Small intestine (tissue), 7 donors: ENCODE measurements at regions not wholly inside any gene's neighbourhood (a gene's known extent, or its start where the extent isn't known, plus 50 kb on each side); places are given as distances from the start of the nearest gene placed in this dataset.

ENCODE experiments used
- DNase-seq, 2 donors: peaks; one replicate each; pipeline versions ENCODE4 v3.0.0 to v3.0.0-alpha.2; 2013
- FAIRE-seq: peaks from 2 replicates; lab custom pipeline; 2012; peaks lifted over from hg19 to GRCh38; lab: Jason Lieb, UNC
- H3K27ac ChIP-seq, 3 donors: one replicate each; pipeline ENCODE4 v1.5.1; 2013; ENCODE audit warnings: low read length in 2 of 3, mild to moderate bottlenecking in 2 of 3, control low read depth in 1 of 3, inconsistent platforms in 1 of 3, low read depth in 1 of 3, moderate library complexity in 1 of 3
- H3K27me3 ChIP-seq, 3 donors: one replicate each; pipeline ENCODE4 v1.6.1; 2013; ENCODE audit warnings: low read length in 3 of 3, inconsistent platforms in 1 of 3; ENCODE audit not compliant: control insufficient read depth in 3 of 3, insufficient read depth in 3 of 3
- H3K36me3 ChIP-seq, 3 donors: one replicate each; pipeline ENCODE4 v1.6.1; 2013; ENCODE audit warnings: low read length in 3 of 3, inconsistent platforms in 1 of 3, low read depth in 1 of 3, mild to moderate bottlenecking in 1 of 3, moderate library complexity in 1 of 3; ENCODE audit not compliant: control insufficient read depth in 3 of 3, insufficient read depth in 2 of 3
- H3K4me1 ChIP-seq, 3 donors: one replicate each; pipeline ENCODE4 v1.6.1; 2013; ENCODE audit warnings: low read length in 2 of 3, inconsistent platforms in 1 of 3, low read depth in 1 of 3, mild to moderate bottlenecking in 1 of 3, moderate library complexity in 1 of 3; ENCODE audit not compliant: control insufficient read depth in 3 of 3, insufficient read depth in 2 of 3
- H3K4me3 ChIP-seq, 3 donors: one replicate each; pipeline ENCODE4 v1.5.1; 2013; ENCODE audit warnings: low read length in 3 of 3, control low read depth in 1 of 3, inconsistent platforms in 1 of 3, low read depth in 1 of 3, mild to moderate bottlenecking in 1 of 3, moderate library complexity in 1 of 3
- H3K9me3 ChIP-seq, 2 donors: one replicate each; pipeline ENCODE4 v1.6.1; 2013; ENCODE audit warnings: low read depth in 1 of 2, low read length in 1 of 2; ENCODE audit not compliant: control insufficient read depth in 2 of 2, insufficient read depth in 1 of 2
- WGBS, 3 donors: extraction: QIAGEN DNeasy Blood & Tissue Kit; methylation state at CpG; one replicate each; pipeline ENCODE4 v1.1.7; 2013; 5-methylcytosine and 5-hydroxymethylcytosine counted together
- donor health status: healthy with polysubstance abuse.
- donor health status: control.
- donor health status: control.
- donor health status: Bipolar disorder and iron deficiency.
- donor health status: healthy.

GRCh38 chr22:48889887-48890692, 937.6 kb downstream of the BRD1 start:
- WGBS, 3 donors: 74 to 78% (median 74%) methylated on average over 19 to 22 of the region's 22 CpGs
- FAIRE-seq (no peak), DNase-seq (no peak)
- Histone ChIP-seq H3K27ac (no peak overlapping the region), H3K36me3 (no peaks in the 10 kb centered on the region), H3K9me3 (no peaks in the 10 kb centered on the region), H3K27me3 (peaks cover 0 to 2% (median 0%) of the 10 kb centered on the region in 3 donors), H3K4me1 (no peaks in the 10 kb centered on the region), H3K4me3 (no peak overlapping the region)

- no peaks in the 10 kb centered on the region for H3K4me1 ChIP-seq
- no peak overlapping the region for H3K4me3 ChIP-seq
- 79 to 87% (median 82%) methylated on average over 14 of the region's 14 CpGs for WGBS, 3 donors
- peaks cover 0 to 2% (median 0%) of the 10 kb centered on the region in 3 donors for H3K27me3 ChIP-seq
- H3K36me3 ChIP-seq: no peaks in the 10 kb centered on the region
- DNase-seq (no peak), FAIRE-seq (no peak)
- no peaks in the 10 kb centered on the region for H3K9me3 ChIP-seq
- H3K27ac ChIP-seq: no peak overlapping the region
Observed at GRCh38 chr22:48889209-48889830, 938.4 kb downstream of the BRD1 start.

GRCh38 chr22:48888466-48889208, 939.0 kb downstream of the BRD1 start:
- Histone ChIP-seq H3K4me1 (no peaks in the 10 kb centered on the region), H3K4me3 (no peak overlapping the region), H3K36me3 (no peaks in the 10 kb centered on the region), H3K27ac (no peak overlapping the region), H3K27me3 (peaks cover 0 to 2% (median 0%) of the 10 kb centered on the region in 3 donors), H3K9me3 (no peaks in the 10 kb centered on the region)
- no peak for DNase-seq
- FAIRE-seq: no peak
- 83 to 86% (median 83%) methylated on average over 14 of the region's 14 CpGs for WGBS, 3 donors

- H3K27ac ChIP-seq: no peak overlapping the region
- no peak for FAIRE-seq
- H3K9me3 ChIP-seq: no peaks in the 10 kb centered on the region
- H3K27me3 ChIP-seq: peaks cover 0 to 2% (median 0%) of the 10 kb centered on the region in 3 donors
- H3K4me1 ChIP-seq: no peaks in the 10 kb centered on the region
- no peak overlapping the region for H3K4me3 ChIP-seq
- H3K36me3 ChIP-seq: no peaks in the 10 kb centered on the region
- WGBS, 3 donors: 81 to 89% (median 89%) methylated on average over 3 of the region's 3 CpGs
- no peak for DNase-seq
Observed at GRCh38 chr22:48887394-48888332, 940.0 kb downstream of the BRD1 start.

- no peaks in the 10 kb centered on the region for H3K36me3 ChIP-seq
- no peak for FAIRE-seq
- H3K4me1 ChIP-seq: no peaks in the 10 kb centered on the region
- peaks cover 0 to 2% (median 0%) of the 10 kb centered on the region in 3 donors for H3K27me3 ChIP-seq
- no peak overlapping the region for H3K27ac ChIP-seq
- no peaks in the 10 kb centered on the region for H3K9me3 ChIP-seq
- H3K4me3 ChIP-seq: no peak overlapping the region
- DNase-seq: no peak
- WGBS, 3 donors: 79 to 81% (median 80%) methylated on average over 22 of the region's 22 CpGs
Observed at GRCh38 chr22:48886604-48887393, 940.9 kb downstream of the BRD1 start.

- H3K4me1 ChIP-seq: no peaks in the 10 kb centered on the region
- peaks cover 0 to 2% (median 0%) of the 10 kb centered on the region in 3 donors for H3K27me3 ChIP-seq
- no peak for DNase-seq
- no peak overlapping the region for H3K4me3 ChIP-seq
- no peak overlapping the region for H3K27ac ChIP-seq
- no peaks in the 10 kb centered on the region for H3K9me3 ChIP-seq
- 65 to 73% (median 67%) methylated on average over 9 of the region's 9 CpGs for WGBS, 3 donors
- FAIRE-seq: no peak
- H3K36me3 ChIP-seq: no peaks in the 10 kb centered on the region
Observed at GRCh38 chr22:48885919-48886305, 941.8 kb downstream of the BRD1 start.

- 47 to 78% (median 67%) methylated on average over 18 of the region's 18 CpGs for WGBS, 3 donors
- H3K27me3 ChIP-seq: peaks cover 0 to 2% (median 0%) of the 10 kb centered on the region in 3 donors
- no peak for FAIRE-seq
- DNase-seq: no peak
- H3K27ac ChIP-seq: no peak overlapping the region
- no peaks in the 10 kb centered on the region for H3K36me3 ChIP-seq
- no peaks in the 10 kb centered on the region for H3K9me3 ChIP-seq
- no peak overlapping the region for H3K4me3 ChIP-seq
- no peaks in the 10 kb centered on the region for H3K4me1 ChIP-seq
Observed at GRCh38 chr22:48885271-48885918, 942.3 kb downstream of the BRD1 start.
